ENCODE measurements at regions not wholly inside any gene's neighbourhood (a gene's known extent, or its start where the extent isn't known, plus 50 kb on each side); places are given as distances from the start of the nearest gene placed in this dataset.

GRCh38 chr6:2562721-2563451, 187.8 kb downstream of the MYLK4 start:
- no peak for DNase-seq

DNA sequence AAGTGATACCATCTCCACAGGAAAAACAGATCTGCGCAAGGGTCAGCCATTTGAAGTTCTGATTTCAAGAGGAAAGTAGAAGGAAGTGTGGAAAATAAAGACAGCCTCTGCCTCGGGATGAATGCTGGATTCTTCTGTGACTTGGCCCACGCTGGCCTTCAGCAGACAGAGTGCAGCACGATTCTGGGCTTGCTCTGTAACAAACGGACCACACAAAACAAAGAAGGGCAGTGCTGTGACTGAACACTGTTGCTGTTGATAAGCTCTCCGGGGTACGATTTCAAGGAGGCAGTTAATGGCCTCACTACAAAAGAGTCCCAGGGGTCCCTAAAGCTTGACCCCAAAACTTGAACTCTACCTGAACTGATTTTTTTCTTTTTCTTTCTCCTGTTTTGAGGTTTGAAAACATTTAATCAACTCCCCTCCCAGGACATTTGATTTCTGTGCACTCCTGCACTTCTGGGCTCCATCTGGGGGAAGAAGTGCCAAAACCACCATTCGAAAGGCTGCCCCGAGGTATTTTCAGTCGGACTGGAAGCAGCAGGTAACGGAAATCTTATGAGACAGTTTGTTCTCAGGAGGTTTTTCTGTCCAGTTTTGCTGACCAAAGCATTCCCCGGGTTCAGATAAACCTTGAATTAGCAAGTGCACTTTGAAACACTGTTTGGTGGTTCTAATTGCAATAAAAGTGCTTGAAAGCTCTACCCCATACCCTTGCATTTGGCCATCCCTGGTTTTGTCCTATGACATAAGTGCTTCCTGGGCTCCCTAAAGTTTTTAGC, 189.6 kb downstream of the MYLK4 start:
- no peak for DNase-seq

DNA sequence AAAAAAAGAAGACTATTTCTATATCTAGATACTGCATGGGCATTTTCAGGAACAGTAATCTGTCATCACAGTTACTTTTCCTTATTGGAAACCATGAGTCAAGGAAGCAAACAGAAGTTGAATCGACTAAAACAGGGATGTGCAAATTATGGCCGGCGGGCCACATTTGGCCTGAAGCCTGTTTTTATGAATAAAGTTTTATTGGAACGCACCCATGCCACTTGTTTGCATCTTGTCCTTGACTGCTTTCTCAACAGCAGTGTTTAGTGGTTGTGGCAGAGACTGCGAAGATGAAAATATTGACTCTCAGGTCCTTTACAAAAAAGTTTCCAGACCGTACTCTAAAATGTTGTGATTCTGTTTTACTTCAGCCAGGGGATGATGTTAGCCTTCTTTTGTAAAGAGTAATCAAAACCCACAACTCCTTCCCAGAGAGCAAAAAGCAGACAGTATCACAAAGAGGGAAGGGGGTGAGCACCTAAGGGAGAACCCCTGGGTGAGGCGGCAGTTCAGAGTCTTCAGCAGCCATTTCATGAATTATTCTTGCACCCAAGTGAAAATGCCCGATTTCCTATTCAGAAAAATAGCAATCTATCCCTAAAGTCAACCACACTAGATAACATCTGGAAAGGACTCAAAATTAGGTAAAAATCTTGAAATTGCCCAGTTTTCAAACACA, 190.4 kb downstream of the MYLK4 start:
- no peak for DNase-seq

GRCh38 chr6:2558861-2559801, 191.6 kb downstream of the MYLK4 start:
- DNase-seq: no peak

DNA sequence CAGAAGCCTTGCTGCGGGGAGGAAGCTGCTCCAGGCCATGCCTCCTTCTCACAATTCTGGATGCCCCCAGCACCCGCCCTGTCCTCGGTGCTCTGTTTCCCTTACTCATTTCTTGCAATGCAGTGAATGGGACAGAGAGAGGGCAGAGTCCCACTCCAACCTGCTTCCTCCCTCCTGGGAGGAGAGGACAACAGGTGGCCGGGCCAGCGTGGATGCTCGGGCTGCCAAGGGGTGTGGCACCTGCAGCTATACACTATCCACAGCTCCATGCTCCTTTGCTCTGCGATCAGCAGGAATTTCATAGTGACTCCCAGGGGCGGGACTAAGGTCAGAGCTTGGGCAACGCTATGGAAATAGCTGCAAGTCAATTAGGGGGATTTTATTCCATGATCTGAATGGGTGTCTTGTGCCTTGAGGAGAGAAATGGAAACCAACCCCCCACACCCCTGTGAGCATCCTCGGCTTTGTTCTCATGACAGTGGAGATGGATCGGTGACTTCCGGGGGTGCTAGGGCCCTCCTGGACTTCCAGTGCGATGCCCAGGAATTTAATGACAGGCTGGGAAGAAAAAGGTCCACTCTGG, 192.5 kb downstream of the MYLK4 start:
- no peak for DNase-seq

DNA sequence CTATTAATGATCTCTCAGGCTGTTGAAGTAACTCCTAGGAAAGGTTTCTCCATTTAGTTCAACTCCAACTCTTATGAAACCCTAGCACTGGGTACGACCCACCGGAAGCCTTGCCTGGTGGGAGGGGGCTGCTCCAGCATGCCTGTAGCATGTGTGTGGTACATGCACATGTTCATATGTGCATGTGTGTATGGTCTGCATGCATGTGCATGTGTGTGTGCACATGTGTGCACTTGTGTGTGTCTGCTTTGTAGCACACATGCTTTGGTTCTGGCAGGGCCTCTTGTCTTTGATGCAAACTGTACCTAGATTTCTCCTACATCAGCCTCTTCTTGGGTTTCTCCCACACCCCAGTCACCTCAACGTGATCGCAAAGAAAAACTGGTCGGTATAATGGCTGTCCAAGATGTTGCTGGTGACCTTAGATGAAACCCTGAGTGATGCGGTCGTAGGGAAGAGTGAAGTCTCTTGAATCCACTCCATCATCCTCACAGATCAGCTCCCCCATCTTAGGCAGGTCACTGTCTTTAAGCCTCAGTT, 193.5 kb downstream of the MYLK4 start:
- DNase-seq: no peak

DNA sequence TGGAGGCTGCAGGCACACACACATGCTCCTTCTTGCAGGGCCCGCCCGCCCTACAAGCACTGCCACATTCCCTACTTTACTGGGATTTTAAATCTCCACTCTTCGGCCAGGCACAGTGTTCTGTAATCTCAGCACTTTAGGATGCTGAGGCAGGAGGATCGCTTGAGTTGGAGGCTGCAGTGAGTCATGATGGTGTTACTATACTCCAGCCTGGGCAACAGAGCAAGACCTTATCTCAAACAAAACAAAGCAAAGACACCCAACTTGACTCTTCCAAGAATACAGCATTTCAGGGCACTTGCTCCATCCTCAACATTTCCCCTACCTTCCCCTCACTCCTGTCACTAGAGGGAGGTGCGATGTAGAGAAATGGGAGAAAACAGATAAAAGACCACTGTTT, 194.0 kb downstream of the MYLK4 start:
- DNase-seq: no peak

DNA sequence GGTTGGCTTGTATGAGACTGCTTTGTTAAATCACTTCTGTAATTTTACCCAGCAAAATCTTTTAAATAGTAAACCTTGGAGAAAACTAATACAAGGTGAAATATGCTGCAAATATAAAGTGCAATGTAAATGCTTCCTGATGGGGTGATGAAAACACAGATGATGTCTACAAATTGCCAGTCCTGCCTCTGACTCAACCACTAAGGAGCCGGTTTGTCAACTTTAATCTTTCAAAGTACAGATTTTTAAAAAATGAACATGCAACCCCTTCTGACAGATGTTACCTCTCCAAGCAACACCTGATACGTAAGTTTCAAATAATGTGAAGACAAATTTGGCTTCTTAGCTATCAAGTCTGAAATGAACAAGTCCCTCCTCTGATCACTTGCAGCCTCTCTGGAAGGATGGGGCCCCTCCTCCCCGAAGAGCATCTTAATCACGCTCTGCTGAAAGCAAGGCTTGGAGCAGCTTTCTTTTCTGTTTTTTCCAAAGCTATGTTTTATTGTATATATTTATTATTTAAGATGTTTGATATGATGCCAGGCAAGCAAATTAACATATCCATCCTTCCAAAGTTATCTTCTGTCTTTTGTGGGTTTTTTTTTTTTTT, 196.0 kb downstream of the MYLK4 start:
- DNase-seq: no peak

DNA sequence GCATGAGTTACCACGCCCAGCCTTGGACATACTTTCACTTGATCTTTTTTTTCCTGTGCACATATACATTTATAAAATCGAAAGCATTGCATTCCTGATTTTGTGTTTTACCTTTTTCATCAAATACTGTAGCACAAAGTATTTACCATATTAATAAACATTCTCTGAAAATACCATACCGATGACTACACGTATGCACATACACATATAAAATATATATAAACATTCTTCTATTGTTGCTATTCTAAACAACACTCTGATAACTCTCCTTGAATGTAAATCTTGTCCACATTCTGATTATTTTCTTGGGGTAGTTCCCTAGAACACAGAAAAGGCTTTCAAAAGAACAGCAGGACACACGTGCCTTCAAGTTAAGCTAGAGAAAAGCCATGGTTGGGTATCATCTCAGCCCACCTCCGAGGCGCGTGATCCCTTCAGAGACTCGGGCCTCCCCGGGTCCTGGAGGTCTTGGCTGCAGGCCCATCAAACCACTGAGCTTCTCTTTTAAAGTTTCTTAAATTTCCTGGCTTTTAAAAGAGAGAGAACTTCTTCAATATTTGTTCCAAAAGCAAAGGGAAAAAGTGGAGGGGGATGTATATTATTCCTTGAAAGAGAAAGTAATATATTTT, 198.1 kb downstream of the MYLK4 start:
- DNase-seq: no peak

DNA sequence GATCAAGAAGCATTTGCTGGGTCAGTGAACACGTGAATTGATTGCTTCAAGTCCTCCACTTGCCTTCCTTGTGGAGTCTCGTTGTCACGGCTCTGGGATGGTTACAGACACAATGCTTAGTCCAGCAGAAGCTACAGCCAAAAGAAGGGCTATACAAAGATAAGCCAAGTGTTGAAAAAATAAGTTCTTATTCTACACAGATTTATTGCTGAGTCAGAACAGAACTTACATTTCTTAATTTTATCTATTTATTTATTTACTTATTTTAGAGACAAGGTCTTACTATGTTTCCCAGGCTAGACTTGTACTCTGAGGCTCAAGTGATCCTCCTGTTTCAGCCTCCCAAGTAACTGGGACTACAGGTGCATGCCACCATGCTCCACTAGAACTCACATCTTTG, 199.0 kb downstream of the MYLK4 start:
- DNase-seq: no peak

DNA sequence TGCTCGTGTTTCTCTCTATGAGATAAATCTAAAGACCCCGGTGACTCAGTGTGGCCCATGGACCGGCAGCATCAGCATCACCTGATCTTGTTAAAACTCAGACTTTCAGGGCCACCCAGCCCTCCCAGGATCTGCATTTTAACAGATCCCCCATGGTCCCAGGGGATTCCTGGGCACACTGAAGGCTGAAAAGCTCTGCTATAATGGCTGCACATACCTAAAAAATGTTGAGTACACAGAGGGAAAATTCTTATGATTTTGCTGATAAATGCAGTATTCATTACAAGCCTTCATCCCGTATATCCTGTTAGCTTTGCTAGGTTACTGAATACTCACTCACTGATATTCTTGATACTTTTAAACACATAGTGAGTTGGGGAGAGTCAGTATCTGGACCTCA, 200.5 kb downstream of the MYLK4 start:
- no peak for DNase-seq

DNA sequence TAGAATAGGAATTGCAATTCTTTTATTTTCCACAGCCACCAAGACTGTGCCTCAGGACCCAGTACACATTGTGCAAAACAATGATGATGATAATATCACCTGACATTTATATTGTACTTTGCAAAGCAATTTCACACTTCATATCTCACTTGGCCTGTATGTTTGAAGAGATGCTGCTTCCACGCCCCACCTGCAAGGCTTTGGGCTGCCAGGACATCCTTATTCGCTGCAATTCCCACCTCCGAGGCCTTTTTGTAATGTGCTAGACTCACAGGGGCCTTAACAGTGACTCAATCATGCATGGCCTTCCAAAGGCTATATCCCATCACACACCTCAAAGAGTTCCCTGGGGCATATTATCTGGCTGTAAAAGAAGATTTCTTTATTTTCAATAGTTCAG, 200.9 kb downstream of the MYLK4 start:
- no peak for DNase-seq

GRCh38 chr6:2547355-2547754, 203.4 kb downstream of the MYLK4 start:
- DNase-seq: no peak

DNA sequence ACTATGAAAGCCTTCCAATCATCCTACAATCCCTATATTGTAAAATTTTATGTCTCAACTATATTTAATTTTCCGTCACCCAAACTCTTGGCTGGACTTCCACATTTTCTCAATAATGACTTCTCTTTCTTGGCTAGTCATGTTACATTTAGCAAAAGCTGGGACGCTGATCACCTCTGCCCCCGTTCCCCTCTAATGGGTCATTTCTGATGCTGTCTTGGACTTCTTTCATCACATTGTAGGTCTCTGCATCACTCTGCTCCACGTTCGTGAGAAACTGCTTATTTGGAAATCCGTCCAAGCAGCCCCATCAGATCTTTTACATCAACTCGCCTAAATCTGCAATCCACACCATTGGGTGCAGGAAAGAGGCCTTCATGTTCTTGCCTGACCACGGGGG, 203.8 kb downstream of the MYLK4 start:
- peak in 1 of 2 donors; percentile 16 for DNase-seq

- DNase-seq: no peak
These were observed 205.2 kb downstream of the MYLK4 start for GRCh38 chr6:2545383-2546038.

- no peak for DNase-seq
These were observed 207.4 kb downstream of the MYLK4 start for GRCh38 chr6:2543321-2543720.

DNA sequence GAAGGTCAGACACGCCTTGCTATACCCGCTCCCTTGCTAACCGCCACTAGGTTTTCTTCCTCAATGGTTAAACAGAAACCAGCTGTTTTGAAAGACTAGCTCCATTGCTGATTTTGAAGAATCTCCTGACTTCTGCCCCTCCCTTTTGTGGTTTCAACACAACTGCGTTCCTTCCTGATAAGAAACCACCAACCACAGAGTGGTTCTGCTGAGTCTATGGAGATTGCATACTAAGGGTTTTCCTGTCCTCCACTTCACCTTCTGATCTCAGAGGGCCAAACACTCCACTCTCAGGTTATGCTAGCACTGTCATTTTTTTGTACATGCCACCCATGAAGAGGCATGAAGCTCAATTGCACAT, 207.9 kb downstream of the MYLK4 start:
- DNase-seq: peak; percentile 58 to 72

DNA sequence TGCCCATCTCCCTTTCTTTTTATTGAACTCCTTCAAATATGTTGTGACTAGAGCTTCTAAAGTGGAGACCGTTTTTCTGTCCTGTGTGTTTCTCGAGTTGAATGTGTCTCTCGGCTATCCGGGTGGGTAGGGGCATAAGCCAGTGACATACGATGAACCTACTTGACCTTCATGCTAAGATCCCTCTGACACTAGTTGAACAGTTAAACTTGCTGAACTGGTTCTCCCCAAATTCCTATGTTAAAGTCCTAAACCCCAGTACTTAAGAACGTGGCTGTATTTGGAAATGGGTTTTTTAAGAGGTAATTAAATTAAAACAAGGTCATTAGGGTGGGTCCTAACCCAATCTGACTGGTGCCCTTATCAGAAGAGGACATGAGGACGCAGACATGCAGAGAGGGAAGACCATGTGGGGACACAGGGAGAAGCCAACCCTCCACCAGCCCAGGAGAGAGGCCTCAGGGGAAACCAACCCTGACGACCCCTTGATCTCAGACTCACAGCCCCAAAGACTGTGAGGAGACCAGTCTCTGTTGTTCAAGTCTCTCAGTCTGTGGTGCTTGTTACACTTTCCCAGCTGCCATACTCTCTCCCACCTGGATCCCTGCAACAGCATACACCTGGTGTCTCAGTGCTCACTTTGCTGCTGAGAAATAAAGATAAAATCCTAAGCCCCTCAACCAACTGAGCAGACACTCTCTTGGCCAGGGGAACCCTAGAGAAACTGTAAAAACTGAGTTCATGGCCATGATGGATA, 208.4 kb downstream of the MYLK4 start:
- DNase-seq: no peak

GRCh38 chr6:2536451-2536850, 214.3 kb downstream of the MYLK4 start:
- no peak for DNase-seq

- no peak for DNase-seq
These were observed 215.2 kb downstream of the MYLK4 start for GRCh38 chr6:2535506-2535905.

Measured in CD4-positive, alpha-beta T cell treated with Interleukin-4 for 1 hour (primary cell).